Gastrocnemius medialis (tissue), 4 donors: ENCODE measurements at regions not wholly inside any gene's neighbourhood (a gene's known extent, or its start where the extent isn't known, plus 50 kb on each side); places are given as distances from the start of the nearest gene placed in this dataset.

Source experiments
- CTCF ChIP-seq, 5 experiments: fragments of 450-650 bp in 3 of 5; fragments of 200-600 bp in 2 of 5; sonication (generic) in 2 of 5; IDR thresholded peaks in 4 of 5; conservative IDR thresholded peaks in 1 of 5; 1 replicate in 4 of 5; 2 replicates in 1 of 5; pipeline ENCODE4 v1.5.1; 2016 to 2019; ENCODE audit warnings: antibody characterized with exemption in 5 of 5, mild to moderate bottlenecking in 3 of 5, moderate library complexity in 3 of 5
- POLR2A ChIP-seq, 2 donors: fragments of 450-650 bp; IDR thresholded peaks; one replicate each; pipeline ENCODE4 v1.6.1; 2017; ENCODE audit warnings: antibody characterized with exemption in 2 of 2, mild to moderate bottlenecking in 2 of 2, moderate library complexity in 2 of 2

- TF ChIP-seq CTCF (IDR thresholded peaks at IDR 0.05 in 4 of 5, conservative IDR thresholded peaks at IDR 0.05 in 1 of 5), result no peak
- no peak for TF ChIP-seq POLR2A (IDR thresholded peaks at IDR 0.05)
Measured at GRCh38 chr1:187091666-187092065, 262.9 kb downstream of the PLA2G4A start.
